ENCODE measurements at regions not wholly inside any gene's neighbourhood (a gene's known extent, or its start where the extent isn't known, plus 50 kb on each side); places are given as distances from the start of the nearest gene placed in this dataset.
"Not testable (repeated sequence)": the region's sequence is repeated elsewhere in the genome, so short reads cannot be mapped to it uniquely, and the experiment has no call there.

DNA sequence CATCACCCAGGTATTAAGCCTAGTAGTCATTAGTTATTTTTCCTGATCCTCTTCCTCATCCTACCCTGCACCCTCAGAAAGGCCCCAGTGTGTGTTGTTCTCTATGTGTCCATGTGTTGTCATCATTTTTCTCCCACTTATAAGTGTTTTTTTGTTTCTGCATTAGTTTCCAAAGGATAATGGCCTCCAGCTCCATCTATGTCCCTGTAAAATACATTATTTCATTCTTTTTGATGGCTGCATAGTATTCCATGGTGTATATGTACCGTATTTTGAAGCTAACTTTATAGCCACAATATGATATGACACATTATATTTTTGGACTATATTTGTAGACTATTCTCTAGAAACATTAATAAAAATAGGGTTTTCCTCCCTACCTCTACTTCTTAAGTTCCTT, 324.4 kb upstream of the EDIL3 start:
- H3K4me3 ChIP-seq (ENCODE audit: low read length), result no peak overlapping the region
- no peaks in the 10 kb centered on the region for H3K9me3 ChIP-seq (replicated peaks; ENCODE audit: insufficient read depth, low read length)
- no peak for DNase-seq
- H2AFZ ChIP-seq (ENCODE audit: low read length), result no peak overlapping the region
- H3K4me2 ChIP-seq (ENCODE audit: low read depth, low read length), result no peak overlapping the region
- no peaks in the 10 kb centered on the region for H4K20me1 ChIP-seq (ENCODE audit: insufficient read depth, low read length)
- no peaks in the 10 kb centered on the region for H3K4me1 ChIP-seq (ENCODE audit: low read length)
- no peaks in the 10 kb centered on the region for H3K27me3 ChIP-seq (replicated peaks; ENCODE audit: insufficient read depth, low read length)
- no peak overlapping the region for H3K27ac ChIP-seq (ENCODE audit: low read length)
- no peak overlapping the region for H3K9ac ChIP-seq (ENCODE audit: low read length)
- H3K9me2 ChIP-seq (replicated peaks; ENCODE audit: insufficient read depth, low read length), result no peaks in the 10 kb centered on the region
- no peaks in the 10 kb centered on the region for H3F3A ChIP-seq (ENCODE audit: insufficient read depth, low read length)
- H3K36me3 ChIP-seq (replicated peaks; ENCODE audit: insufficient read depth, low read length), result no peaks in the 10 kb centered on the region
- TF ChIP-seq, protein P1, sequence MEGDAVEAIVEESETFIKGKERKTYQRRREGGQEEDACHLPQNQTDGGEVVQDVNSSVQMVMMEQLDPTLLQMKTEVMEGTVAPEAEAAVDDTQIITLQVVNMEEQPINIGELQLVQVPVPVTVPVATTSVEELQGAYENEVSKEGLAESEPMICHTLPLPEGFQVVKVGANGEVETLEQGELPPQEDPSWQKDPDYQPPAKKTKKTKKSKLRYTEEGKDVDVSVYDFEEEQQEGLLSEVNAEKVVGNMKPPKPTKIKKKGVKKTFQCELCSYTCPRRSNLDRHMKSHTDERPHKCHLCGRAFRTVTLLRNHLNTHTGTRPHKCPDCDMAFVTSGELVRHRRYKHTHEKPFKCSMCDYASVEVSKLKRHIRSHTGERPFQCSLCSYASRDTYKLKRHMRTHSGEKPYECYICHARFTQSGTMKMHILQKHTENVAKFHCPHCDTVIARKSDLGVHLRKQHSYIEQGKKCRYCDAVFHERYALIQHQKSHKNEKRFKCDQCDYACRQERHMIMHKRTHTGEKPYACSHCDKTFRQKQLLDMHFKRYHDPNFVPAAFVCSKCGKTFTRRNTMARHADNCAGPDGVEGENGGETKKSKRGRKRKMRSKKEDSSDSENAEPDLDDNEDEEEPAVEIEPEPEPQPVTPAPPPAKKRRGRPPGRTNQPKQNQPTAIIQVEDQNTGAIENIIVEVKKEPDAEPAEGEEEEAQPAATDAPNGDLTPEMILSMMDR (IDR thresholded peaks at IDR 0.05; ENCODE audit: low read length), result no peak
- TF ChIP-seq EZH2phosphoT487 (IDR thresholded peaks at IDR 0.05; ENCODE audit: low read length) (no peak), EZH2 (optimal IDR thresholded peaks at IDR 0.05; ENCODE audit: low read depth, low read length) (no peak)
- H3K79me2 ChIP-seq (ENCODE audit: low read length), result no peaks in the 10 kb centered on the region

DNA sequence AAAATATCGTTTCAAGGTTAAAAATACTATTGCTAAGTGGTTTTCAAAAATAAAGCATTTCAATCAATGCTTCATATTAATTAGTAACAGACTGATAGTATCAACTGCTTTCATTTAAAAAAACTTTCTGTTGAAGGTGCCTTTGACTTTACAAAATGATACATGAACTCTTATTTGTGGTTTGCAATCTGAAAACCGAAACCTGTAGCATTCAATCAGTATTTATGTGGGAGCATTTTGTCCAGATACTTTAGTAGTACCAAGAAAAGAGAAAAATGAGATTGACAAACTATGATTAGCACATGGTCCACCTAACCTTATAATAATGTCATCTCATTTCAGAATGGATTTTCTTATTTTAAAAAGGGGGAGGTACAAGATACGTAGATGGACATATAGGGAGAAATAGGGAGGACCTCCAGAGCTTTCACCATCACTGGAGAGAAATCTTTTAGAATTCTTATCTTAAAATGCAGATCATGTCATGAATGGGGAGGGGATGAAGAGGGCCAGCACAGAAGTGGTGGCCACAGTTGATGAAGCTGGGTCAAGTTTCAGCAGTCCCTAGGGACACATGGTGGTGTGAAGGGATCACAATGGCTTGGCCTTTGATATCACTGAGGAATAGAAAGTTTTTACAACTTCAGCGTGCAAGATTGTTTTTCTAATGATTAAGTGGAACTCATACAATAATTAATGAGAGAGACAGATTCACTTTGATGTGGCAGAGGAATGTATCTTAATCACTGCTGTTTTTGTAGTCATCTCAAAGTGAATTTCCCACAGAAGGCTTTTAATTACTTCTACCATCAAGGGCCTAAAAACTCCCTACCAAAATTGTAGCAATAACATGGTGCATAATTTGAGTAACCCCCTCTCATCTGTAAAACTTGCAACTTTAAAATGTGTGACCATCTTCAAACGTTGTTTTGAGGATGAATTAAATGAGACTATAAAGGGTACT, 322.3 kb upstream of the EDIL3 start:
- H3F3A ChIP-seq (ENCODE audit: insufficient read depth, low read length), result no peaks in the 10 kb centered on the region
- no peaks in the 10 kb centered on the region for H4K20me1 ChIP-seq (ENCODE audit: insufficient read depth, low read length)
- DNase-seq, result peak; percentile 66
- no peaks in the 10 kb centered on the region for H3K36me3 ChIP-seq (replicated peaks; ENCODE audit: insufficient read depth, low read length)
- H3K4me2 ChIP-seq (ENCODE audit: low read depth, low read length), result no peak overlapping the region
- H3K27me3 ChIP-seq (replicated peaks; ENCODE audit: insufficient read depth, low read length), result no peaks in the 10 kb centered on the region
- H3K9me3 ChIP-seq (replicated peaks; ENCODE audit: insufficient read depth, low read length), result no peaks in the 10 kb centered on the region
- no peaks in the 10 kb centered on the region for H3K9me2 ChIP-seq (replicated peaks; ENCODE audit: insufficient read depth, low read length)
- no peak overlapping the region for H3K4me3 ChIP-seq (ENCODE audit: low read length)
- no peak overlapping the region for H2AFZ ChIP-seq (ENCODE audit: low read length)
- no peaks in the 10 kb centered on the region for H3K79me2 ChIP-seq (ENCODE audit: low read length)
- no peaks in the 10 kb centered on the region for H3K4me1 ChIP-seq (ENCODE audit: low read length)
- no peak overlapping the region for H3K27ac ChIP-seq (ENCODE audit: low read length)
- no peak for TF ChIP-seq EZH2phosphoT487 (IDR thresholded peaks at IDR 0.05; ENCODE audit: low read length)
- no peak overlapping the region for H3K9ac ChIP-seq (ENCODE audit: low read length)

DNA sequence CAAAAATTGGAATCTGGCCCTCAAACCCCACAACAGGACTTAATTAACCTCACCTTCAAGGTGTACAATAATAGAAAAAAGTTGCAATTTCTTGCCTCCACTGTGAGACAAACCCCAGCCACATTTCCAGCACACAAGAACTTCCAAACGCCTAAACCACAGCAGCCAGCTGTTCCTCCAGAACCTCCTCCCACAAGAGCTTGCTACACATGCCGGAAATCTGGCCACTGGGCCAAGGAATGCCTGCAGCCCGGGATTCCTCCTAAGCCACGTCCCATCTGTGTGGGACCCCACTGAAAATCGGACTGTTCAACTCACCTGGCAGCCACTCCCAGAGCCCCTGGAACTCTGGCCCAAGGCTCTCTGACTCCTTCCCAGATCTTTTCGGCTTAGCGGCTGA, 315.9 kb upstream of the EDIL3 start:
- H3K4me1 ChIP-seq (ENCODE audit: low read length); H3K4me3 ChIP-seq (ENCODE audit: low read length); H2AFZ ChIP-seq (ENCODE audit: low read length); H3F3A ChIP-seq (ENCODE audit: insufficient read depth, low read length); H3K79me2 ChIP-seq (ENCODE audit: low read length); H3K9ac ChIP-seq (ENCODE audit: low read length); H3K36me3 ChIP-seq (replicated peaks; ENCODE audit: insufficient read depth, low read length); H3K27me3 ChIP-seq (replicated peaks; ENCODE audit: insufficient read depth, low read length); H3K4me2 ChIP-seq (ENCODE audit: low read depth, low read length); H4K20me1 ChIP-seq (ENCODE audit: insufficient read depth, low read length); H3K9me3 ChIP-seq (replicated peaks; ENCODE audit: insufficient read depth, low read length); DNase-seq; H3K9me2 ChIP-seq (replicated peaks; ENCODE audit: insufficient read depth, low read length); H3K27ac ChIP-seq (ENCODE audit: low read length): not testable (repeated sequence)

DNA sequence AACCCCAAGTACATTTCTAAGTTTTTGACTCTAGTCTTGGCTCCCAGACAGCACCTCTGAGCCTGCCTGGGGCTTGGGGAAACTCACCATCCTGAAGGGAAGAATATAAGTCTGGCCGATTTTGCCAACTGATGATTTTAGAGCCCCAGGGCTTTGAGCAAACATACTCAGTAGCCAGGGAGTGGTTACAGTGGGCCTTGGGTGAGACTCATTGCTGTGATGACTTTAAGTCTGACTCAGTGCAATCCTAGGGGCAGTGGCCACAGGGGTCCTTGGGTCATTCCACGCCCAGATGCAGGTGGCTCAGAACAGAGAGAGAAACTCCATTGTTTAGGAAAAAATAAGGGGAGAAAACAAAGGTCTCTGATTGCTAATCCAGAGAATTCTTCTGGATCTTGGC, 312.0 kb upstream of the EDIL3 start:
- Histone ChIP-seq H3K4me1 (ENCODE audit: low read length) (no peaks in the 10 kb centered on the region), H3K9me2 (replicated peaks; ENCODE audit: insufficient read depth, low read length) (no peaks in the 10 kb centered on the region), H3K36me3 (replicated peaks; ENCODE audit: insufficient read depth, low read length) (no peaks in the 10 kb centered on the region), H4K20me1 (ENCODE audit: insufficient read depth, low read length) (no peaks in the 10 kb centered on the region), H3K4me3 (ENCODE audit: low read length) (no peak overlapping the region), H3K9me3 (replicated peaks; ENCODE audit: insufficient read depth, low read length) (no peaks in the 10 kb centered on the region), H3K27ac (ENCODE audit: low read length) (no peak overlapping the region), H3F3A (ENCODE audit: insufficient read depth, low read length) (no peaks in the 10 kb centered on the region), H3K79me2 (ENCODE audit: low read length) (no peaks in the 10 kb centered on the region), H3K4me2 (ENCODE audit: low read depth, low read length) (no peak overlapping the region), H3K27me3 (replicated peaks; ENCODE audit: insufficient read depth, low read length) (no peaks in the 10 kb centered on the region), H3K9ac (ENCODE audit: low read length) (no peak overlapping the region), H2AFZ (ENCODE audit: low read length) (no peak overlapping the region)
- DNase-seq, result no peak
- TF ChIP-seq EZH2phosphoT487 (IDR thresholded peaks at IDR 0.05; ENCODE audit: low read length), result no peak
- TF ChIP-seq, protein P1 (IDR thresholded peaks at IDR 0.05; ENCODE audit: low read length), result no peak
- TF ChIP-seq EZH2 (optimal IDR thresholded peaks at IDR 0.05; ENCODE audit: low read depth, low read length), result no peak
